ENCODE measurements at regions not wholly inside any gene's neighbourhood (a gene's known extent, or its start where the extent isn't known, plus 50 kb on each side); places are given as distances from the start of the nearest gene placed in this dataset.

DNA sequence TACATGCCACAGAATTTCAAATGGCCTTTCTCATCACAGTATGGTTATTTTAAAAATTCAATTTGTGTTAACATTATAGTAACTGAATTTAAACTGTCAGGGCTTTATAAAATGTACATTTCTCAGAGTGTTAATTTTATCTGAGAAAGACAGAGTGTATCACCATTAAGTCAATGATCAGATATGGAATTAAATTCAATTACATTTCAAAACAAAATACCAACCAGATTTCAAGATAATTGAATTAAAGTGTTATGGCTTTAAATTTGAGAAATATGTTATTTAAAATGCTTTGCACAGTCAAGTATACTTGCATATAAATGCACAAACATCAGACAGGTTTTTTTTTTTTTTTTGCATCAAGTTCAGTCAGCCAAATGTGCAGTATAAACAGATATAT is 1574.4 kb downstream of the BRINP3 start:
- Histone ChIP-seq H3K79me2 (ENCODE audit: insufficient read depth, low read length) (no peaks in the 10 kb centered on the region), H2AFZ (ENCODE audit: low read depth, low read length) (no peak overlapping the region), H3K27me3 (ENCODE audit: insufficient read depth, low read length, poor library complexity) (no peaks in the 10 kb centered on the region), H3K9ac (ENCODE audit: low read depth, low read length) (no peak overlapping the region), H4K20me1 (ENCODE audit: insufficient read depth, low read length) (no peaks in the 10 kb centered on the region), H3K9me3 (ENCODE audit: insufficient read depth, low read length, severe bottlenecking) (no peaks in the 10 kb centered on the region), H3K27ac (ENCODE audit: low read length) (no peak overlapping the region), H3K4me2 (ENCODE audit: insufficient read depth, low read length) (no peak overlapping the region), H3K4me3 (ENCODE audit: low read depth in 1 of 2, low read length in 2 of 2) (no peak overlapping the region), H3K4me1 (ENCODE audit: insufficient read depth, low read length) (no peaks in the 10 kb centered on the region), H3K36me3 (ENCODE audit: insufficient read depth, low read length) (no peaks in the 10 kb centered on the region)
- no peak for ATAC-seq (ENCODE audit: insufficient read depth, low read depth)
- no peak for DNase-seq
- TF ChIP-seq EZH2 (IDR thresholded peaks at IDR 0.05; ENCODE audit: borderline replicate concordance, low read depth, low read length, severe bottlenecking) = no peak
- TF ChIP-seq, protein P1, sequence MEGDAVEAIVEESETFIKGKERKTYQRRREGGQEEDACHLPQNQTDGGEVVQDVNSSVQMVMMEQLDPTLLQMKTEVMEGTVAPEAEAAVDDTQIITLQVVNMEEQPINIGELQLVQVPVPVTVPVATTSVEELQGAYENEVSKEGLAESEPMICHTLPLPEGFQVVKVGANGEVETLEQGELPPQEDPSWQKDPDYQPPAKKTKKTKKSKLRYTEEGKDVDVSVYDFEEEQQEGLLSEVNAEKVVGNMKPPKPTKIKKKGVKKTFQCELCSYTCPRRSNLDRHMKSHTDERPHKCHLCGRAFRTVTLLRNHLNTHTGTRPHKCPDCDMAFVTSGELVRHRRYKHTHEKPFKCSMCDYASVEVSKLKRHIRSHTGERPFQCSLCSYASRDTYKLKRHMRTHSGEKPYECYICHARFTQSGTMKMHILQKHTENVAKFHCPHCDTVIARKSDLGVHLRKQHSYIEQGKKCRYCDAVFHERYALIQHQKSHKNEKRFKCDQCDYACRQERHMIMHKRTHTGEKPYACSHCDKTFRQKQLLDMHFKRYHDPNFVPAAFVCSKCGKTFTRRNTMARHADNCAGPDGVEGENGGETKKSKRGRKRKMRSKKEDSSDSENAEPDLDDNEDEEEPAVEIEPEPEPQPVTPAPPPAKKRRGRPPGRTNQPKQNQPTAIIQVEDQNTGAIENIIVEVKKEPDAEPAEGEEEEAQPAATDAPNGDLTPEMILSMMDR (IDR thresholded peaks at IDR 0.05; ENCODE audit: borderline replicate concordance, extremely low read depth, low read length, poor library complexity, severe bottlenecking) = no peak

DNA sequence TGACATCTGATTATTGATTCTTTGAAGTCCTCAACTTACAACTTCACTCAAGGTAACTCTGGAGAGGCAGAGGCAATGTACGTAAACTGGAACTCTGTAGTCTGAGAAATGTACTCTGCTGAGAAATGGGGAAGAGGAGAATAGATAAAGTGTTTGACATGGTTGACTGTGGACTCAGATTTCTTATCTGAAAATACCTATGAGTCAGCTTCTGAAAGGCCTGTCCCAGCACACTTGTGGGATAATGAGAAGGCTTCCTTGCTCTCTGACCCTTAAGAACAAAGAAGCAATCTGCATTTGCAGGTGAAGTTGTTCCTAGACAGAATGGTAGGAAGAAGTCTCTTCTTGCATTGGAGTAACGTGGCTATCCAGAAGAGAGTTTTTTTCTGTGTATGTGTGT is 1573.5 kb downstream of the BRINP3 start:
- no peaks in the 10 kb centered on the region for H3K9me3 ChIP-seq (ENCODE audit: insufficient read depth, low read length, severe bottlenecking)
- no peak overlapping the region for H2AFZ ChIP-seq (ENCODE audit: low read depth, low read length)
- TF ChIP-seq, protein P1 (IDR thresholded peaks at IDR 0.05; ENCODE audit: borderline replicate concordance, extremely low read depth, low read length, poor library complexity, severe bottlenecking) = no peak
- TF ChIP-seq EZH2 (IDR thresholded peaks at IDR 0.05; ENCODE audit: borderline replicate concordance, low read depth, low read length, severe bottlenecking) = no peak
- H3K9ac ChIP-seq (ENCODE audit: low read depth, low read length) = no peak overlapping the region
- no peak for ATAC-seq (ENCODE audit: insufficient read depth, low read depth)
- no peaks in the 10 kb centered on the region for H3K4me1 ChIP-seq (ENCODE audit: insufficient read depth, low read length)
- no peak overlapping the region for H3K27ac ChIP-seq (ENCODE audit: low read length)
- no peaks in the 10 kb centered on the region for H3K27me3 ChIP-seq (ENCODE audit: insufficient read depth, low read length, poor library complexity)
- H3K36me3 ChIP-seq (ENCODE audit: insufficient read depth, low read length) = no peaks in the 10 kb centered on the region
- H4K20me1 ChIP-seq (ENCODE audit: insufficient read depth, low read length) = no peaks in the 10 kb centered on the region
- no peaks in the 10 kb centered on the region for H3K79me2 ChIP-seq (ENCODE audit: insufficient read depth, low read length)
- no peak overlapping the region for H3K4me2 ChIP-seq (ENCODE audit: insufficient read depth, low read length)
- no peak overlapping the region for H3K4me3 ChIP-seq (ENCODE audit: low read depth in 1 of 2, low read length in 2 of 2)
- no peak for DNase-seq

DNA sequence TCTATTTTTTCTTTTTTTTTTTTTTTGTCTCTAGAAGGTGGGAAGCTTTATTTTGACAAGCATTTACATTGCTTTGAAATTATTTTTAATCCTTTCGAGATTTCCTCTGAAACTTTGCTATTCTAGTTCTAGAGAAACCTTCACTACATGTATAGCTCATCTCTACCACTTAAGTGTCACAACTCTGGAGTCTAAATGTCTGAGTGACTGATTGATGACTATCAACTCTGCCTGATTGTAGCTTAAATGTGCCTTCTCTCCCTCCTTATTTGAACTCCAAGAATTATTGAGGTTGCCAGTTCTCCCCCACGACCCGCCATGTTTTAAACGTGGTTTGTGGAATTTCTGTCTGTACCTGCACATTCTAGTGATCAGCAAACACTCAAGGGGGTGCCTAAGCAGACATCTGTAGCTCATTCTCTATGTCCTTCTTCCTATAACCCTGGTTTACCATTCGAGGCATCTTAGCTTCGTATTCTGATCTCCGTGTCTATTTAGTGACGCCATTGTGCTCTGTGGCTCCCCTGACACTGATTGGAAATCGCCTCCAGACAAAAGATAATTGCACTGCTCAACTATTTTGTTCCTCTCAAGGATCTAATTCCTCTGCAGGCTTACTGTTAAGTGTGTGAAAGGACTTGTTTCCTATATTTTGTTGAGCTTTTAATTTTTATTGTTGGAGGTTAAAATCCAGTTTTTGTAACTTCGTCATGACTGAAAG is 1570.6 kb downstream of the BRINP3 start:
- ATAC-seq (ENCODE audit: insufficient read depth, low read depth) (no peak), DNase-seq (no peak)
- no peak overlapping the region for H2AFZ ChIP-seq (ENCODE audit: low read depth, low read length)
- H3K79me2 ChIP-seq (ENCODE audit: insufficient read depth, low read length) = no peaks in the 10 kb centered on the region
- H3K4me3 ChIP-seq (ENCODE audit: low read depth in 1 of 2, low read length in 2 of 2) = no peak overlapping the region
- no peaks in the 10 kb centered on the region for H4K20me1 ChIP-seq (ENCODE audit: insufficient read depth, low read length)
- no peaks in the 10 kb centered on the region for H3K4me1 ChIP-seq (ENCODE audit: insufficient read depth, low read length)
- H3K4me2 ChIP-seq (ENCODE audit: insufficient read depth, low read length) = no peak overlapping the region
- no peak overlapping the region for H3K9ac ChIP-seq (ENCODE audit: low read depth, low read length)
- TF ChIP-seq, protein P1 (IDR thresholded peaks at IDR 0.05; ENCODE audit: borderline replicate concordance, extremely low read depth, low read length, poor library complexity, severe bottlenecking) = no peak
- H3K27ac ChIP-seq (ENCODE audit: low read length) = no peak overlapping the region
- no peaks in the 10 kb centered on the region for H3K36me3 ChIP-seq (ENCODE audit: insufficient read depth, low read length)
- no peaks in the 10 kb centered on the region for H3K27me3 ChIP-seq (ENCODE audit: insufficient read depth, low read length, poor library complexity)
- H3K9me3 ChIP-seq (ENCODE audit: insufficient read depth, low read length, severe bottlenecking) = no peaks in the 10 kb centered on the region
